GM12878 (cell line): ENCODE measurements at regions not wholly inside any gene's neighbourhood (a gene's known extent, or its start where the extent isn't known, plus 50 kb on each side); places are given as distances from the start of the nearest gene placed in this dataset.

ENCODE experiments used
- ESRRA ChIP-seq: IDR thresholded peaks from 2 replicates; pipeline ENCODE4 v1.6.1; 2012; ENCODE audit warnings: mild to moderate bottlenecking, low read length, improper control_type of control experiment
- ETV6 ChIP-seq, 2 experiments: fragments of 450-650 bp in 1 of 2; IDR thresholded peaks in 1 of 2; conservative IDR thresholded peaks in 1 of 2; 2 replicates each; pipeline ENCODE4 v1.6.1; 2014; ENCODE audit warnings: antibody characterized with exemption in 1 of 2, borderline replicate concordance in 1 of 2, low read depth in 1 of 2, mild to moderate bottlenecking in 1 of 2, moderate library complexity in 1 of 2
- HDAC6 ChIP-seq: fragments of 200-600 bp; sonication (generic); IDR thresholded peaks from one replicate; pipeline ENCODE4 v1.8.0; 2017; ENCODE audit warnings: antibody characterized with exemption; ENCODE audit not compliant: unreplicated experiment
- LARP7 ChIP-seq: fragments of 450-650 bp; IDR thresholded peaks from 2 replicates; pipeline ENCODE4 v1.6.1; 2017; ENCODE audit warnings: mild to moderate bottlenecking
- MEF2B ChIP-seq: fragments of 450-650 bp; IDR thresholded peaks from 2 replicates; pipeline ENCODE4 v1.6.1; 2018; ENCODE audit warnings: mild to moderate bottlenecking, moderate library complexity; ENCODE audit not compliant: partially characterized antibody, poor library complexity, severe bottlenecking
- RAD21 ChIP-seq: IDR thresholded peaks from 2 replicates; pipeline ENCODE4 v1.6.1; 2011; ENCODE audit warnings: mild to moderate bottlenecking, low read depth, low read length, moderate library complexity; ENCODE audit not compliant: insufficient read depth
- ZNF384 ChIP-seq: IDR thresholded peaks from 2 replicates; pipeline ENCODE4 v1.6.1; 2012; ENCODE audit warnings: low read depth, mild to moderate bottlenecking, low read length, improper control_type of control experiment, borderline replicate concordance
- TF ChIP-seq, protein P1 (sequence below): fragments of 450-650 bp; IDR thresholded peaks from 2 replicates; pipeline ENCODE4 v1.6.1; 2018; ENCODE audit warnings: mild to moderate bottlenecking, low read depth, moderate library complexity; ENCODE audit not compliant: partially characterized antibody
- TF ChIP-seq, protein P2 (sequence below), 3 experiments: IDR thresholded peaks in 2 of 3; conservative IDR thresholded peaks in 1 of 3; 2 replicates each; pipeline ENCODE4 v1.5.1; 2011; ENCODE audit warnings: low read depth in 3 of 3, low read length in 3 of 3, mild to moderate bottlenecking in 3 of 3, control low read depth in 2 of 3, moderate library complexity in 2 of 3, inconsistent platforms in 1 of 3, mixed read lengths in 1 of 3; ENCODE audit not compliant: control insufficient read depth in 2 of 3, insufficient read depth in 1 of 3; ENCODE audit errors: extremely low read depth in 1 of 3

DNA sequence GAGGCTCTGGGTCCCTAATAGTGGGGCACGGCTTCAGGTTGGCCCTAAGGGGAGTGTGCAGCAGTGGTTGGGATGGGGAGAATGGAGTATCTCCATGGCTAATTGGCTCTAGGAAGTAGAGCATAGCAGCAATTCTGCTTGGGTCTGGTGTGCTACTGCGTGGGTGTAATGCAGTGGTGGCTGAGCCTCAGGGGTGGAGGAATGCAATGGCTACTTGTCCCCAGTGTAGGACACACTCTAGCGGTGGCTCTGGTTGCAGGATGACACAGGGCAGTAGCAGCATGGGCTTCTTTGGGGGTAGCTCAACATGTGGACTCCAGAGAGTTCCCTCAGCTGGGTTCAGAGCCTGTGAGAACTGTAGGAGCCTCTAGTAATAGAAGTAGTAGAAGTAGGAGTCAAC, 91.2 kb upstream of the FAM78B start (continued):
- TF ChIP-seq, protein P1, sequence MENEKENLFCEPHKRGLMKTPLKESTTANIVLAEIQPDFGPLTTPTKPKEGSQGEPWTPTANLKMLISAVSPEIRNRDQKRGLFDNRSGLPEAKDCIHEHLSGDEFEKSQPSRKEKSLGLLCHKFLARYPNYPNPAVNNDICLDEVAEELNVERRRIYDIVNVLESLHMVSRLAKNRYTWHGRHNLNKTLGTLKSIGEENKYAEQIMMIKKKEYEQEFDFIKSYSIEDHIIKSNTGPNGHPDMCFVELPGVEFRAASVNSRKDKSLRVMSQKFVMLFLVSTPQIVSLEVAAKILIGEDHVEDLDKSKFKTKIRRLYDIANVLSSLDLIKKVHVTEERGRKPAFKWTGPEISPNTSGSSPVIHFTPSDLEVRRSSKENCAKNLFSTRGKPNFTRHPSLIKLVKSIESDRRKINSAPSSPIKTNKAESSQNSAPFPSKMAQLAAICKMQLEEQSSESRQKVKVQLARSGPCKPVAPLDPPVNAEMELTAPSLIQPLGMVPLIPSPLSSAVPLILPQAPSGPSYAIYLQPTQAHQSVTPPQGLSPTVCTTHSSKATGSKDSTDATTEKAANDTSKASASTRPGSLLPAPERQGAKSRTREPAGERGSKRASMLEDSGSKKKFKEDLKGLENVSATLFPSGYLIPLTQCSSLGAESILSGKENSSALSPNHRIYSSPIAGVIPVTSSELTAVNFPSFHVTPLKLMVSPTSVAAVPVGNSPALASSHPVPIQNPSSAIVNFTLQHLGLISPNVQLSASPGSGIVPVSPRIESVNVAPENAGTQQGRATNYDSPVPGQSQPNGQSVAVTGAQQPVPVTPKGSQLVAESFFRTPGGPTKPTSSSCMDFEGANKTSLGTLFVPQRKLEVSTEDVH: no peak
- TF ChIP-seq, protein P2, sequence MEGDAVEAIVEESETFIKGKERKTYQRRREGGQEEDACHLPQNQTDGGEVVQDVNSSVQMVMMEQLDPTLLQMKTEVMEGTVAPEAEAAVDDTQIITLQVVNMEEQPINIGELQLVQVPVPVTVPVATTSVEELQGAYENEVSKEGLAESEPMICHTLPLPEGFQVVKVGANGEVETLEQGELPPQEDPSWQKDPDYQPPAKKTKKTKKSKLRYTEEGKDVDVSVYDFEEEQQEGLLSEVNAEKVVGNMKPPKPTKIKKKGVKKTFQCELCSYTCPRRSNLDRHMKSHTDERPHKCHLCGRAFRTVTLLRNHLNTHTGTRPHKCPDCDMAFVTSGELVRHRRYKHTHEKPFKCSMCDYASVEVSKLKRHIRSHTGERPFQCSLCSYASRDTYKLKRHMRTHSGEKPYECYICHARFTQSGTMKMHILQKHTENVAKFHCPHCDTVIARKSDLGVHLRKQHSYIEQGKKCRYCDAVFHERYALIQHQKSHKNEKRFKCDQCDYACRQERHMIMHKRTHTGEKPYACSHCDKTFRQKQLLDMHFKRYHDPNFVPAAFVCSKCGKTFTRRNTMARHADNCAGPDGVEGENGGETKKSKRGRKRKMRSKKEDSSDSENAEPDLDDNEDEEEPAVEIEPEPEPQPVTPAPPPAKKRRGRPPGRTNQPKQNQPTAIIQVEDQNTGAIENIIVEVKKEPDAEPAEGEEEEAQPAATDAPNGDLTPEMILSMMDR (IDR thresholded peaks at IDR 0.05 in 2 of 3, conservative IDR thresholded peaks at IDR 0.05 in 1 of 3; ENCODE audit: control insufficient read depth in 2 of 3, extremely low read depth in 1 of 3, insufficient read depth in 1 of 3, low read depth in 3 of 3, low read length in 3 of 3): peak; percentile 16 to 47 (median 34); a peak in 4 of 6 replicates
- TF ChIP-seq LARP7 (no peak), ETV6 (conservative IDR thresholded peaks at IDR 0.05 in 1 of 2, IDR thresholded peaks at IDR 0.05 in 1 of 2; ENCODE audit: borderline replicate concordance in 1 of 2, low read depth in 1 of 2) (no peak), MEF2B (no peak), ZNF384 (no peak), RAD21 (peak; percentile 53), HDAC6 (no peak), ESRRA (no peak)
